ENCODE measurements at regions not wholly inside any gene's neighbourhood (a gene's known extent, or its start where the extent isn't known, plus 50 kb on each side); places are given as distances from the start of the nearest gene placed in this dataset.

- no peak for TF ChIP-seq CTCF (IDR thresholded peaks at IDR 0.05; ENCODE audit: low read depth, low read length, poor library complexity, severe bottlenecking)
- TF ChIP-seq EZH2phosphoT487 (IDR thresholded peaks at IDR 0.05; ENCODE audit: borderline replicate concordance, low read length), result no peak
Observed at GRCh38 chr13:64083396-64083795, 2667.7 kb upstream of the PCDH20 start.
